HEK293T (cell line): ENCODE measurements at regions not wholly inside any gene's neighbourhood (a gene's known extent, or its start where the extent isn't known, plus 50 kb on each side); places are given as distances from the start of the nearest gene placed in this dataset.

Source experiments
- ARNT ChIP-seq: fragments of 450-650 bp; IDR thresholded peaks from 2 replicates; pipeline ENCODE4 v1.6.1; 2017; ENCODE audit warnings: mild to moderate bottlenecking
- BHLHE40 ChIP-seq: fragments of 450-650 bp; IDR thresholded peaks from 2 replicates; pipeline ENCODE4 v1.6.1; 2016; ENCODE audit warnings: mild to moderate bottlenecking, moderate library complexity, borderline replicate concordance
- CTBP1 ChIP-seq: fragments of 450-650 bp; IDR thresholded peaks from 2 replicates; pipeline ENCODE4 v1.6.1; 2016; ENCODE audit warnings: borderline replicate concordance
- ELF4 ChIP-seq: fragments of 450-650 bp; IDR thresholded peaks from 2 replicates; pipeline ENCODE4 v1.6.1; 2017; ENCODE audit warnings: antibody characterized with exemption
- FOXA1 ChIP-seq: fragments of 450-650 bp; IDR thresholded peaks from 2 replicates; pipeline ENCODE4 v1.6.1; 2016; ENCODE audit warnings: mild to moderate bottlenecking
- FOXK2 ChIP-seq: fragments of 450-650 bp; IDR thresholded peaks from 2 replicates; pipeline ENCODE4 v1.6.1; 2016; ENCODE audit warnings: mild to moderate bottlenecking
- FOXM1 ChIP-seq: fragments of 450-650 bp; IDR thresholded peaks from 2 replicates; pipeline ENCODE4 v1.6.1; 2017; ENCODE audit warnings: mild to moderate bottlenecking, borderline replicate concordance
- HDGF ChIP-seq: fragments of 450-650 bp; IDR thresholded peaks from 2 replicates; pipeline ENCODE4 v1.6.1; 2017; ENCODE audit warnings: antibody characterized with exemption, borderline replicate concordance
- NFRKB ChIP-seq: fragments of 450-650 bp; IDR thresholded peaks from 2 replicates; pipeline ENCODE4 v1.6.1; 2016; ENCODE audit warnings: mild to moderate bottlenecking, moderate library complexity
- SP1 ChIP-seq: fragments of 450-650 bp; IDR thresholded peaks from 2 replicates; pipeline ENCODE4 v1.6.1; 2017
- SUZ12 ChIP-seq: fragments of 450-650 bp; IDR thresholded peaks from 2 replicates; pipeline ENCODE4 v1.6.1; 2016; ENCODE audit warnings: mild to moderate bottlenecking
- TARDBP ChIP-seq: fragments of 450-650 bp; IDR thresholded peaks from 2 replicates; pipeline ENCODE4 v1.6.1; 2016
- TF ChIP-seq, protein P1 (sequence below): fragments of 450-650 bp; IDR thresholded peaks from 2 replicates; pipeline ENCODE4 v1.6.1; 2016

DNA sequence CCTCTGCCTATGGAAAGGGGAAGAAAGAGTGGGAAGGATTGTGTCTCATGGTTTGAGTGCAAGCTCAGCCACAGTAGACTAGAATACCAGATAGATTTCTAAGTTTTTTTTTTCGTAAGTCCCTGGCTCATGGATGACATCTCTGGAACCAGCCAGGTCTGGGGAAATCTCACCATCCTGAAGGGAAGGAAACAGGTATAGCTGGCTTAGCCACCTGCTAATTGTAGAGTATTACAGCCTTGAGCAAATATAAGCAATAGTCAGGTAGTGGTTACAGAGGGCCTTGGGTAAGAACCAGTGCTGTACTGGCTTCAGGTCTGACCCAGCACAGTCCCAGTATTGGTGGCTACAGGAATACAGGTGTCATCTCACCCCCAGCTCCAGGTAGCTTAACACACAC, 500.9 kb upstream of the PRMT6 start:
- TF ChIP-seq NFRKB (no peak), BHLHE40 (no peak), FOXM1 (no peak), SP1 (no peak), FOXA1 (no peak), ELF4 (no peak), FOXK2 (no peak), HDGF (no peak), ARNT (no peak), CTBP1 (no peak), TARDBP (no peak), SUZ12 (no peak)
- TF ChIP-seq, protein P1, sequence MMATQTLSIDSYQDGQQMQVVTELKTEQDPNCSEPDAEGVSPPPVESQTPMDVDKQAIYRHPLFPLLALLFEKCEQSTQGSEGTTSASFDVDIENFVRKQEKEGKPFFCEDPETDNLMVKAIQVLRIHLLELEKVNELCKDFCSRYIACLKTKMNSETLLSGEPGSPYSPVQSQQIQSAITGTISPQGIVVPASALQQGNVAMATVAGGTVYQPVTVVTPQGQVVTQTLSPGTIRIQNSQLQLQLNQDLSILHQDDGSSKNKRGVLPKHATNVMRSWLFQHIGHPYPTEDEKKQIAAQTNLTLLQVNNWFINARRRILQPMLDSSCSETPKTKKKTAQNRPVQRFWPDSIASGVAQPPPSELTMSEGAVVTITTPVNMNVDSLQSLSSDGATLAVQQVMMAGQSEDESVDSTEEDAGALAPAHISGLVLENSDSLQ, result no peak
